Breast epithelium (tissue), 4 donors: ENCODE measurements at regions not wholly inside any gene's neighbourhood (a gene's known extent, or its start where the extent isn't known, plus 50 kb on each side); places are given as distances from the start of the nearest gene placed in this dataset.

Source experiments
- DNase-seq, 2 donors: peaks; one replicate each; pipeline ENCODE4 v3.0.0-alpha.2; 2019; ENCODE audit warnings: low spot score in 2 of 2
- H3K27ac ChIP-seq, 2 donors: fragments of 200-600 bp; sonication (generic) in 1 of 2; one replicate each; pipeline ENCODE4 v1.5.1; 2016 to 2019; ENCODE audit warnings: mild to moderate bottlenecking in 1 of 2
- H3K27me3 ChIP-seq, 2 donors: fragments of 200-600 bp; sonication (generic) in 1 of 2; one replicate each; pipeline versions ENCODE4 v1.5.1 to v1.6.0; 2017 to 2019; ENCODE audit warnings: control low read depth in 1 of 2, mild to moderate bottlenecking in 1 of 2
- H3K36me3 ChIP-seq: fragments of 200-600 bp; one replicate; pipeline ENCODE4 v1.5.1; 2019
- H3K4me1 ChIP-seq, 2 donors: fragments of 200-600 bp; sonication (generic); one replicate each; pipeline ENCODE4 v1.5.1; 2016 to 2019; ENCODE audit warnings: control low read depth in 1 of 2
- H3K4me3 ChIP-seq, 3 donors: fragments of 200-600 bp; sonication (generic); 1 replicate in 2 of 3; 2 replicates in 1 of 3; pipeline ENCODE4 v1.5.1; 2016 to 2019; ENCODE audit warnings: mild to moderate bottlenecking in 3 of 3, moderate library complexity in 2 of 3
- H3K9me3 ChIP-seq, 2 donors: fragments of 200-600 bp; sonication (generic) in 1 of 2; one replicate each; pipeline ENCODE4 v1.5.1; 2016 to 2019; ENCODE audit warnings: control low read depth in 1 of 2
- POLR2A ChIP-seq: fragments of 450-650 bp; IDR thresholded peaks from one replicate; pipeline ENCODE4 v1.6.1; 2016; ENCODE audit warnings: antibody characterized with exemption, mild to moderate bottlenecking, moderate library complexity
- POLR2AphosphoS5 ChIP-seq, 3 donors: sonication (generic); formaldehyde crosslinking; IDR thresholded peaks; one replicate each; pipeline ENCODE4 v1.6.1; 2017; ENCODE audit warnings: antibody characterized with exemption in 3 of 3
- intact Hi-C: fragments of 100-400 bp; cut with DNase I; formaldehyde crosslinking; loops from one replicate; pipeline ENCODE4 v1.15.1; 2023; ENCODE audit warnings: low total_unique reads
- TF ChIP-seq, protein P1 (sequence below), 3 donors: fragments of 450-650 bp; IDR thresholded peaks; one replicate each; pipeline ENCODE4 v1.5.1; 2016 to 2017; ENCODE audit warnings: antibody characterized with exemption in 3 of 3, mild to moderate bottlenecking in 3 of 3, moderate library complexity in 3 of 3

GRCh38 chr14:53350866-53351265 lies 197.7 kb upstream of the DDHD1 start:
- TF ChIP-seq, protein P1, sequence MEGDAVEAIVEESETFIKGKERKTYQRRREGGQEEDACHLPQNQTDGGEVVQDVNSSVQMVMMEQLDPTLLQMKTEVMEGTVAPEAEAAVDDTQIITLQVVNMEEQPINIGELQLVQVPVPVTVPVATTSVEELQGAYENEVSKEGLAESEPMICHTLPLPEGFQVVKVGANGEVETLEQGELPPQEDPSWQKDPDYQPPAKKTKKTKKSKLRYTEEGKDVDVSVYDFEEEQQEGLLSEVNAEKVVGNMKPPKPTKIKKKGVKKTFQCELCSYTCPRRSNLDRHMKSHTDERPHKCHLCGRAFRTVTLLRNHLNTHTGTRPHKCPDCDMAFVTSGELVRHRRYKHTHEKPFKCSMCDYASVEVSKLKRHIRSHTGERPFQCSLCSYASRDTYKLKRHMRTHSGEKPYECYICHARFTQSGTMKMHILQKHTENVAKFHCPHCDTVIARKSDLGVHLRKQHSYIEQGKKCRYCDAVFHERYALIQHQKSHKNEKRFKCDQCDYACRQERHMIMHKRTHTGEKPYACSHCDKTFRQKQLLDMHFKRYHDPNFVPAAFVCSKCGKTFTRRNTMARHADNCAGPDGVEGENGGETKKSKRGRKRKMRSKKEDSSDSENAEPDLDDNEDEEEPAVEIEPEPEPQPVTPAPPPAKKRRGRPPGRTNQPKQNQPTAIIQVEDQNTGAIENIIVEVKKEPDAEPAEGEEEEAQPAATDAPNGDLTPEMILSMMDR (IDR thresholded peaks at IDR 0.05), result no peak
- TF ChIP-seq POLR2A, result no peak
- no peak for TF ChIP-seq POLR2AphosphoS5 (IDR thresholded peaks at IDR 0.05)
- no peaks in the 10 kb centered on the region for H3K27me3 ChIP-seq
- H3K27ac ChIP-seq, result no peak overlapping the region
- H3K36me3 ChIP-seq, result no peaks in the 10 kb centered on the region
- intact Hi-C loops, result no loop called here
- DNase-seq, result no peak
- H3K9me3 ChIP-seq, result no peaks in the 10 kb centered on the region
- no peak overlapping the region for H3K4me3 ChIP-seq
- no peaks in the 10 kb centered on the region for H3K4me1 ChIP-seq

DNA sequence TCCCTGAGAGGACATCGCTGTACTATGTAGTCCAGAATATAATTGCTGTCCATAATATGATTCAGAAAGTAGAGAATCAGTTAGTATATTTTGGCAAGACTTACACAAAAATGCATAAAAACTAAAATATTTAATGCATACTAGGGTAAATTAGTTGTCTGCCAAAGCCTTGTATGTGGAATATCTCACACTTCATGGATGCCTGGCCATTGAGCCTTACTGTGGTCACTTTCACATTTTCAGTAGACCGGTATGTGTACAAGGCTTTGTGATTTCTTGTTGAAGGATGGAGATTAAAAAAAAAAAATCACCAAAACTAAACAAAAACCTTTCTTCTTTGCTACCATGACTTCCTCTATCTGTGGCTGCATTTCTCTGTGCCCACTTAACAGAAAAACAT lies 197.3 kb upstream of the DDHD1 start:
- Histone ChIP-seq H3K9me3 (no peaks in the 10 kb centered on the region), H3K36me3 (no peaks in the 10 kb centered on the region), H3K4me3 (no peak overlapping the region), H3K4me1 (no peaks in the 10 kb centered on the region), H3K27ac (no peak overlapping the region), H3K27me3 (no peaks in the 10 kb centered on the region)
- intact Hi-C loops, result no loop called here
- no peak for TF ChIP-seq POLR2AphosphoS5 (IDR thresholded peaks at IDR 0.05)
- no peak for TF ChIP-seq POLR2A
- TF ChIP-seq, protein P1 (IDR thresholded peaks at IDR 0.05), result no peak
- no peak for DNase-seq

DNA sequence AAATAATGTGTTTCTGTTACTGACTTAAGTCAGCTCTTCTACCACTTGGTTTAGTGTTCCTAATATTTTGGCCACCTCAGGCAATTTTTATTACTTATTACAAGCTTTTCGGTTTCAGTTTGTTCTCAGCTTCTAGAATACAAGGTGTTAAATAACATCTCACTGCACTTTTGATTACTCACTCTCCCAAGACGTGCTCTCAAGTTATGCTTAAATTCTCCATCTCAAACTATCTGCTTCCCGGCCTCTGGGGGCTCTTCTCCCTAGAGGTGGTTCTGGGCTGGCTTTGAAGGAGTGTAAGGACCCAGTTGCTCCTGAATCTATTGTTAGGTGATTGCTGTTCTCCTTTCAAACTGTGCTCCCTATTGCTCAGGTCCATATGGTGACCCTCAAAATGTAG lies 193.9 kb upstream of the DDHD1 start:
- no peaks in the 10 kb centered on the region for H3K27me3 ChIP-seq
- no peaks in the 10 kb centered on the region for H3K36me3 ChIP-seq
- no peak for TF ChIP-seq POLR2A
- H3K27ac ChIP-seq, result no peak overlapping the region
- H3K4me1 ChIP-seq, result no peaks in the 10 kb centered on the region
- intact Hi-C loops, result no loop called here
- no peaks in the 10 kb centered on the region for H3K9me3 ChIP-seq
- no peak for DNase-seq
- H3K4me3 ChIP-seq, result no peak overlapping the region

- intact Hi-C loops, result no loop called here
- Histone ChIP-seq H3K4me1 (no peaks in the 10 kb centered on the region), H3K27me3 (no peaks in the 10 kb centered on the region), H3K27ac (no peak overlapping the region), H3K9me3 (no peaks in the 10 kb centered on the region), H3K4me3 (no peak overlapping the region), H3K36me3 (no peaks in the 10 kb centered on the region)
- TF ChIP-seq POLR2A (no peak), POLR2AphosphoS5 (IDR thresholded peaks at IDR 0.05) (no peak)
- TF ChIP-seq, protein P1 (IDR thresholded peaks at IDR 0.05), result no peak
- DNase-seq, result no peak
Measured at GRCh38 chr14:53341324-53341723, 188.2 kb upstream of the DDHD1 start.

- no peak for TF ChIP-seq POLR2A
- TF ChIP-seq, protein P1 (IDR thresholded peaks at IDR 0.05), result no peak
- no peak for TF ChIP-seq POLR2AphosphoS5 (IDR thresholded peaks at IDR 0.05)
- no peak for DNase-seq
- intact Hi-C loops, result no loop called here
- Histone ChIP-seq H3K36me3 (no peaks in the 10 kb centered on the region), H3K4me3 (no peak overlapping the region), H3K27me3 (no peaks in the 10 kb centered on the region), H3K4me1 (no peaks in the 10 kb centered on the region), H3K27ac (no peak overlapping the region), H3K9me3 (no peaks in the 10 kb centered on the region)
Measured at GRCh38 chr14:53338192-53338591, 185.1 kb upstream of the DDHD1 start.

- Histone ChIP-seq H3K4me1 (no peaks in the 10 kb centered on the region), H3K36me3 (no peaks in the 10 kb centered on the region), H3K4me3 (no peak overlapping the region), H3K9me3 (no peaks in the 10 kb centered on the region), H3K27ac (no peak overlapping the region), H3K27me3 (no peaks in the 10 kb centered on the region)
- intact Hi-C loops, result no loop called here
- DNase-seq, result no peak
- no peak for TF ChIP-seq POLR2AphosphoS5 (IDR thresholded peaks at IDR 0.05)
- TF ChIP-seq, protein P1 (IDR thresholded peaks at IDR 0.05), result no peak
- TF ChIP-seq POLR2A, result no peak
Measured at GRCh38 chr14:53336729-53337128, 183.6 kb upstream of the DDHD1 start.
